Motor neuron (in vitro differentiated cells): ENCODE measurements at regions not wholly inside any gene's neighbourhood (a gene's known extent, or its start where the extent isn't known, plus 50 kb on each side); places are given as distances from the start of the nearest gene placed in this dataset.
A peak's percentile ranks its signal among the peaks of the same experiment; 100 is the strongest.
"Not testable (repeated sequence)": the region's sequence is repeated elsewhere in the genome, so short reads cannot be mapped to it uniquely, and the experiment has no call there.

Experiments
- ATAC-seq, 8 experiments: fragments of 200-7000 bp; cut with Tn5 transposase; replicated peaks in 6 of 8; 2 replicates each; pipeline ENCODE4 v1.8.0; 2021; ENCODE audit warnings: mild to moderate bottlenecking in 8 of 8, moderate library complexity in 8 of 8
- H3K27ac ChIP-seq, 2 donors: fragments of 250-450 bp; sonication (Bioruptor Pico); 2 replicates each; pipeline ENCODE4 v1.9.0; 2021; ENCODE audit warnings: antibody characterized with exemption in 2 of 2, mild to moderate bottlenecking in 2 of 2, moderate library complexity in 1 of 2
- H3K4me1 ChIP-seq, 2 donors: fragments of 250-450 bp; sonication (Bioruptor Pico); replicated peaks in 1 of 2; 2 replicates each; pipeline ENCODE4 v1.6.1; 2021; ENCODE audit warnings: antibody characterized with exemption in 2 of 2, mild to moderate bottlenecking in 2 of 2, moderate library complexity in 1 of 2
- H3K4me3 ChIP-seq, 5 donors: fragments of 250-450 bp; sonication (Bioruptor Pico); 2 replicates each; pipeline ENCODE4 v1.9.0; 2021; ENCODE audit warnings: antibody characterized with exemption in 5 of 5, mild to moderate bottlenecking in 5 of 5, moderate library complexity in 4 of 5
- WGBS, 10 experiments: fragments of 450-650 bp; shearing (Covaris generic); methylation state at CpG; one replicate each; pipeline ENCODE4 v1.0.0; 2022; 5-methylcytosine and 5-hydroxymethylcytosine counted together
- in situ Hi-C, 9 experiments: fragments of 400-800 bp; cut with MboI; loops; one replicate each; pipeline ENCODE4 v1.15.0; 2021; ENCODE audit warnings: low sequenced_read_pairs in 9 of 9, low pct_unique_long_range_greater_than_20kb in 2 of 9; ENCODE audit not compliant: unreplicated experiment in 9 of 9

DNA sequence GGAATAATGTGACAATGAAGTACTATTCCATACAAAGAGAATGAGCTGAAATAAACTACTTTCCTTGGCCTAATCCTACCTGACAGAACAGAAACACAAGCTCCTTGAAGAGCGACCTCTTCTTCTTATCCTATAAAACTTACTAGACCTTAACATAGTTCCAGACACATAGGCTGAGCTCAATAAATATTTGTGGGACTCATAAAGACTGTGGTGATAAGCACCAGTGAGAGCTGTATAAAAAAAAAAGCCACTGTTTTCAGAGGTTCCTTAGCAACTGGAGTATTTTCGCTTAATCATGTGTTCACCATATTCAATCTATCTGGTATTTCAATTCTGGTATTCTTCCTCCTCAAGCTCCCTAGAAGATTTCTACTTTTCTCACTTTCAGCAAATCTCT, 1129.6 kb downstream of the STPG2 start:
- Histone ChIP-seq H3K27ac (no peak overlapping the region), H3K4me3 (no peak overlapping the region), H3K4me1 (peaks cover 6 to 7% of the 10 kb centered on the region in 2 donors)
- 0 to 100% (median 93%) methylated on average over 1 to 2 of the region's 2 CpGs; no CpG with 5 or more reads in 1 of the 10 experiments for WGBS, 10 experiments
- in situ Hi-C loops: no loop called here
- ATAC-seq: peak in 1 of 8 experiments; percentile 26

DNA sequence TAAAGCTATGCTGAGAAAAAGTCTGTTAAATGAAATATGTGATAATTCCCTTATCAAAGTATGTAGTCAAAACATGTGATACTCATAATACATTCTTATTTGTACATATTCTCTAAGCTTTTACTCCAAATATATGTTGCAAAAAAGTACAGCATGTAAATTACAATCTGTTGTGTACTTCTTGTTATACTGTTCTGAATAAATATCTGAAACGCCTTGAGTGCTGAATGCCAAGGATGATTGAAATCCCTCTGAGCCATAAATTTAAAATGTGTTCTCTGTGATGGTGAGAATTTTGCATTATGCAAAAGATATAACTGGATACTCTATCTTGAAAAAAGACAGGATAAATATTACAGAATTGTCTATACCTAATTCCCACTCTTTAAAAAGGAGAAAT, 1128.0 kb downstream of the STPG2 start:
- ATAC-seq: no peak
- 0 to 100% (median 40%) methylated on average over 1 of the region's 1 CpG; no CpG with 5 or more reads in 2 of the 10 experiments for WGBS, 10 experiments
- Histone ChIP-seq H3K4me3 (no peak overlapping the region), H3K4me1 (peaks cover 3 to 7% of the 10 kb centered on the region in 2 donors), H3K27ac (no peak overlapping the region)
- in situ Hi-C loops: no loop called here

DNA sequence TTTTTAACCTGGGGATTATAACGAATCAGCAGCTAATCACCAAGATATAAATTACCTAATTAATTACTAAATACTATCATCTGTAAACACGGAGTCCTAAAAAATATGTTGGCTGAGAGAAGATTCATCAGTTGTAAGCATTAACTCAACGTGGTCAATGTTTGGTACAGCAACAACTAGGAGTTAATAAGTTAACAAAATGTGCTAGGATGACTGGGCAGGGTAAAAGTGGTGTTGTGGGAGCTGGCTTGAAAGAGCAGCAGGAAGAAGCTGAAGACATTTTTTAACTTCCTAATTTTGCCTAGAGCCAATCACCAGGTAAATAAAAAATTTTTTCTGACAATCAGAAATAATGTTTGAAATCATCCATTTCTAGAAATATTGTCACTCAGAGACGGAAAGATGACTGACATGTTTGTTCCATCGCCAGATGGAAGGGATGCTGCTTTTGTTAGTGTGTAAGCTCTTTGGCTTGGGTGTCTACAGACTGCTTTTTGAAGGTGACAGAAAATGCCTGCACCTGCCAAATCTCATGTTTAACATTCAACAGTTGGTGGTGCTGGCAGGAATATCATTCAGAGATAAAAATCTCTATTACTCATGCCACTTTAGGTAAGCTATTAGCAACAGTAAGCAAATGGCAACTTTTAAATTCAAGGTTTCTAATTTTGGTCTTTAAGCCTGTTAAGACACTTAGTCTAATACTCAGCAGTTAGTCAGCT, 1126.9 kb downstream of the STPG2 start:
- 0 to 93% (median 66%) methylated on average over 2 to 5 of the region's 5 CpGs for WGBS, 10 experiments
- no peak overlapping the region for H3K4me3 ChIP-seq
- H3K4me1 ChIP-seq: peaks cover 0 to 3% of the 10 kb centered on the region in 2 donors
- in situ Hi-C loops: no loop called here
- ATAC-seq: no peak
- no peak overlapping the region for H3K27ac ChIP-seq

GRCh38 chr4:97027728-97028410, 1115.4 kb downstream of the STPG2 start:
- Histone ChIP-seq H3K4me1 (peaks cover 13 to 21% of the 10 kb centered on the region in 2 donors), H3K27ac (no peak overlapping the region), H3K4me3 (no peak overlapping the region)
- ATAC-seq: peak in 5 of 8 experiments; percentile 84 to 89 (median 85)
- WGBS, 10 experiments: 0 to 23% (median 10%) methylated on average over 2 of the region's 2 CpGs; no CpG with 5 or more reads in 4 of the 10 experiments
- in situ Hi-C loops: no loop called here

DNA sequence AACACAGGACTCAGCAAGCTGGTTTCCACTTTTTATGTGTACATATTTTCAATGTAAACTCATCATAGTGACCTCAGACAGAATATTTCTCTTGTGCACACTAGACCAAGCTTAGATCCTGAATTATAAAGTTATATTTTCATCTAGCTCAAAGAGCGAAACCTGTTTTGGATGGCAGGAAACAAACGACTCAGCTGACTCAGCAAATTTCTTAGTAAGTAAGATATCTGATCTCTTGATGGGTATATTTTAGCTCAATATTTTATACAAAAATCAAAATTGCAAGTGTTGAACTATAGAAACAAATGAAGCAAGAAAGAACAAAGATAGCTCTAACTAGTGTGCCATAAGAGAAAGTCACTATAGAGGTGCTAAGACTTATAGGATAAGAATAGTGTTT, 1114.5 kb downstream of the STPG2 start:
- ATAC-seq: no peak
- 25 to 90% (median 54%) methylated on average over 1 to 2 of the region's 2 CpGs; no CpG with 5 or more reads in 1 of the 10 experiments for WGBS, 10 experiments

DNA sequence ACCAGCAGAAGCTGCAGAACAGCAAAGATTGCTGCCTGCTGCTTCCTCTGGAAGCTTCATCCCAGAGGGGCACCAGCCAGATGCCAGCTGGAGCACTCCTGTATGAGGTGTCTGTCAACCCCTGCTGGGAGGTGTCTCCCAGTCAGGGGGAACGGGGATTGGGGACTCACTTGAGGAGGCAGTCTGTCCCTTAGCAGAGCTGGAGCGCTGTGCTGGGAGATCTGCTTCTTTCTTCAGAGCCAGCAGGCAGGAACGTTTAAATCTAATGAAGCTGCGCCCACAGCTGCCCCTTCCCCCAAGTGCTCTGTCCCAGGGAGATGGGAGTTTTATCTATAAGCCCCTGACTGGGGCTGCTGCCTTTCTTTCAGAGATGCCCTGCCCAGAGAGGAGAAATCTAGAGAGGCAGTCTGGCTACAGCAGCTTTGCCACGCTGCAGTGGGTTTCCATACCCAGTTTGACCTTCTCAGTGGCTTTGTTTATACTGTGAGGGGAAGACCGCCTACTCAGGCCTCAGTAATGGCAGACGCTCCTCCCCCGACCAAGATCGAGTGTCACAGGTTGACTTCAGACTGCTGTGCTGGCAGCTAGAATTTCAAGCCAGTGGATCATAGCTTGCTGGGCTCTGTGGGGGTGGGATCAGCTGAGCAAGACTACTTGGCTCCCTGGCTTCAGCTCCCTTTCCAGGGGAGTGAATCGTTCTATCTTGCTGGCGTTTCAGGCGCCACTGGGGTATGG, 1105.7 kb downstream of the STPG2 start:
- 6 to 71% (median 46%) methylated on average over 1 to 9 of the region's 12 CpGs; no CpG with 5 or more reads in 6 of the 10 experiments for WGBS, 10 experiments
- H3K4me1 ChIP-seq, H3K4me3 ChIP-seq, in situ Hi-C loops, H3K27ac ChIP-seq: not testable (repeated sequence)
- ATAC-seq: peak in 3 of 8 experiments; percentile 26 to 46 (median 31)

More for the DNA sequence above, 1114.5 kb downstream of the STPG2 start:
- Histone ChIP-seq H3K27ac (no peak overlapping the region), H3K4me3 (no peak overlapping the region), H3K4me1 (peaks cover 13 to 21% of the 10 kb centered on the region in 2 donors)
- in situ Hi-C loops: no loop called here

GRCh38 chr4:97038146-97038516, 1105.1 kb downstream of the STPG2 start:
- in situ Hi-C loops: no loop called here
- Histone ChIP-seq H3K4me3 (no peak overlapping the region), H3K27ac (no peak overlapping the region), H3K4me1 (peaks cover 0 to 4% of the 10 kb centered on the region in 2 donors)
- no peak for ATAC-seq
- WGBS, 10 experiments: 0 to 100% (median 87%) methylated on average over 1 to 3 of the region's 9 CpGs; no CpG with 5 or more reads in 3 of the 10 experiments

DNA sequence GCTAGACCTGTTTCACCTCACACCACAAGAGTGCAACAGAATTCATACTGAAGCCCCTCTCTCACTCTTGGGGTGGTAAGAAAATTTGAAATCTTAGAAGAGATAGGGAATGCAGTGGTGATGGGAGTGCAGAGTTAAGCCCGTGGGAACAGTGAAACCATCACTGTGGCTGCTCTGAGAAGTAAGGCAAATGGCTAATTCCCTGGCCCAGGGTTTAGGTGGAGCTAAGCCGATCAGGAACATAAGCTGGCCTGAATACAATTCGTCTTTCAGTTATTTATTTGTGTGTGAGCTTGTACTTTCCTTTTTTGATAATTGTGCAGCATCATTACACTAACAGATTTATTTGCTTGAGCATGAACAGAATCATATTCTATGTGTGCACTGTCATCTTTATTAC, 1070.6 kb downstream of the STPG2 start:
- in situ Hi-C loops: no loop called here
- 0 to 100% (median 42%) methylated on average over 1 to 3 of the region's 3 CpGs; no CpG with 5 or more reads in 4 of the 10 experiments for WGBS, 10 experiments
- ATAC-seq: no peak
- Histone ChIP-seq H3K27ac (no peak overlapping the region), H3K4me3 (no peak overlapping the region), H3K4me1 (no peaks in the 10 kb centered on the region)

- H3K4me3 ChIP-seq: no peak overlapping the region
- ATAC-seq: no peak
- in situ Hi-C loops: no loop called here
- H3K27ac ChIP-seq: no peak overlapping the region
- no peaks in the 10 kb centered on the region for H3K4me1 ChIP-seq
- WGBS, 10 experiments: 0 to 100% (median 92%) methylated on average over 1 to 3 of the region's 3 CpGs; no CpG with 5 or more reads in 2 of the 10 experiments
These were observed 1070.1 kb downstream of the STPG2 start for GRCh38 chr4:97073194-97073593.

GRCh38 chr4:97074531-97074930, 1068.7 kb downstream of the STPG2 start:
- no peak overlapping the region for H3K27ac ChIP-seq
- 20 to 100% (median 92%) methylated on average over 1 to 2 of the region's 2 CpGs; no CpG with 5 or more reads in 2 of the 10 experiments for WGBS, 10 experiments
- no peak for ATAC-seq
- H3K4me3 ChIP-seq: no peak overlapping the region
- H3K4me1 ChIP-seq: no peaks in the 10 kb centered on the region
- in situ Hi-C loops: no loop called here

GRCh38 chr4:97081951-97082350, 1061.3 kb downstream of the STPG2 start:
- H3K27ac ChIP-seq: no peak overlapping the region
- H3K4me3 ChIP-seq: no peak overlapping the region
- no peak for ATAC-seq
- no peaks in the 10 kb centered on the region for H3K4me1 ChIP-seq
- in situ Hi-C loops: no loop called here

DNA sequence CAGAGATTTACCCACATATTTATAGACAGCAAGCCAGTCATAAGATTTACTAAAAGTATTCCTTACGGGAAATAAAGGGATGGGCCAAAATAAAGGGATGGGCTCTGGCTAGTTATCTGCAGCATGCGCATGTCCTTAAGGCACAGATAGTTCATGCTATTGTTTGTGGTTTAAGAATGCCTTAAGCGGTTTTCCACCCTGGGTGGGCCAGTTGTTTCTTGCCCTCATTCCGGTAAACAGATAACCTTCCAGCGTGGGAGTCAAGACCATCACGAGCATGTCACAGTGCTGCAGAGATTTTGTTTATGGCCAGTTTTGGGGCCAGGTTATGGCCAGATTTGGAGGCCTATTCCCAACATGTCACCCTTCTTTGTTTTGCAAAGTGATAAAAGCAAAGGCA, 1046.2 kb downstream of the STPG2 start:
- 17 to 69% (median 40%) methylated on average over 2 to 5 of the region's 6 CpGs; no CpG with 5 or more reads in 2 of the 10 experiments for WGBS, 10 experiments
- H3K4me3 ChIP-seq, in situ Hi-C loops, H3K27ac ChIP-seq, H3K4me1 ChIP-seq: not testable (repeated sequence)
- ATAC-seq: peak in 1 of 8 experiments; percentile 13

DNA sequence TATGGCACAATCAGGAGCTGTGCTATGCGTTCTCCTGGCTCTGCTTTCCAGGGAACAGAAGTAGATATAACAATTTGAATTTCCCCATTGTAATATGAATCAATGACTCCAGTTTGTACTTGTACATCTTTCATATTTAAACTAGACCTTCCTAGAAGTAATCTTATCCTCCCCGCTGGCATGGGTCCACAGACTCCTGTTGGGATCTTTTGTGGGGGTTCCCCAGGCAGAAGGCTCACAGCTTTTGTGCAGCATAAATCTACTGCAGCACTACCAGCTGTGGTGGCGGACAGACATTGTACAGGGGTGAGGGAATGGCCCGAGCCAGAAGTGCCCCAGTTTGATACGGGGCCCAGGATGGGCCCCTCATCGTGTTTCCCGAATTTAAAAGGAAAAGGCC, 1042.1 kb downstream of the STPG2 start:
- ATAC-seq, in situ Hi-C loops, H3K27ac ChIP-seq, H3K4me3 ChIP-seq: not testable (repeated sequence)
- H3K4me1 ChIP-seq: peaks cover 0 to 18% of the 10 kb centered on the region in 2 donors
- WGBS, 10 experiments: 0 to 100% (median 92%) methylated on average over 1 to 7 of the region's 7 CpGs; no CpG with 5 or more reads in 2 of the 10 experiments
